GM19438 (cell line): ENCODE measurements at regions not wholly inside any gene's neighbourhood (a gene's known extent, or its start where the extent isn't known, plus 50 kb on each side); places are given as distances from the start of the nearest gene placed in this dataset.
"Not testable (repeated sequence)": the region's sequence is repeated elsewhere in the genome, so short reads cannot be mapped to it uniquely, and the experiment has no call there.

Experiments used
- ATAC-seq: cut with Tn5 transposase; IDR thresholded peaks from one replicate; pipeline ENCODE4 v1.9.1; 2021; ENCODE audit warnings: low read depth; ENCODE audit not compliant: unreplicated experiment

- peak; percentile 75 for ATAC-seq
Measured at GRCh38 chr15:32536507-32537172, 56.6 kb upstream of the GOLGA8N start.

GRCh38 chr15:32536057-32536493, 57.2 kb upstream of the GOLGA8N start:
- ATAC-seq, result peak; percentile 34

GRCh38 chr15:32535150-32535898, 57.9 kb upstream of the GOLGA8N start:
- not testable (repeated sequence) for ATAC-seq

DNA sequence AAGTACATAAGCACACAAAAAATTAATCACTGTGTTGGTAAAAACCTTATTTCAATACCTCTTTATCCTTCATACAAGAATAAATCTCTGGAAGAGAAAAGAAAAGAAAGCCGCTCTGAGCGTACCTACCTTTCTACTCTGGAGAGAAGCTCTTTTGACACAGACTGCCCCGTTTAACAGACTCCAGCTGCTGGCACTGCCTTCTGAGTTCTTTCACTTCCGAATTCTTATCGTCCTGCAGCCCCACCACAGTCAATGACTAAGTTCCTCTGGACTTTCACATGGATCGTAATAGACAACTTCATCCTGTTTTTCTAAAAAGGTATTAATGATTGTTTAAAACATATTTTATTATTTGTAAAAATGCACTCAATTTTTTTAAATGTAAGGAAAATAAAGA, 67.5 kb upstream of the GOLGA8O start:
- not testable (repeated sequence) for ATAC-seq

DNA sequence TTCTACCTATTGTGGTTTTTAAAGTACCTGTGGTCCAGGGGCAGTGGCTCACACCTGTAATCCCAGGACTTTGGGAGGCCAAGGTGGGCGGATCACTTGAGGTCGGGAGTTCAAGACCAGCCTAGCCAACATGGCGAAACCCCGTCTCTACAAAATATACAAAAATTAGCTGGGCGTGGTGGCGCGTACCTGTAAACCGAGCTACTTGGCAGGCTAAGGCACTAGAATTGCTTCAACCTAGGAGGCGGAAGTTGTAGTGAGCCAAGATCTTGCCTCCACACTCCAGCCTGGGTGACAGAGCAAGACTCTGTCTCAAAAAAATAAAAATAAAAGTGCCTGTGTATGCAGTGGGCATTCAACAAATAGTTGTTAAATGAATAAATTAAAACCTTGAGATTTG, 67.0 kb upstream of the GOLGA8O start:
- ATAC-seq, result not testable (repeated sequence)

- not testable (repeated sequence) for ATAC-seq
Measured at GRCh38 chr15:32518976-32519375, 63.5 kb upstream of the GOLGA8O start.

- ATAC-seq, result not testable (repeated sequence)
Measured at GRCh38 chr15:32518013-32518412, 62.6 kb upstream of the GOLGA8O start.

DNA sequence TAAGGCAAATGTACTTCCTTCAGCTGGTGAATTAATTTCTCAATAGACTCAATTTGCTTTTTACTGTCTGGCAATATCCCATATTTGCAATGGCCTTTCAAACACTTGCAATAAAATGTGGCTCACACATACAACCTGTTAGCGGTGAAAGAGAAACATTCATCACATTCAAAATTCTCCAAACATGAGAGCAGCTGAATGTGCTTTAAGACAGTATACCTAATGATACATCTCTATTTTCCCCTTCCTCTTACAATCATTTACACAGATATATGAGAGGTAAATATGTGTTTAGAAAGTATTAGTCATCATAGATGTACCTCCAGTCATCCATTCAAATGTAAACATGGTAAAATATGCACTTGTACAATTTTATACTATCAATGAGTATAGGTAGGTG, 61.5 kb upstream of the GOLGA8O start:
- not testable (repeated sequence) for ATAC-seq

GRCh38 chr15:32513378-32513777, 57.9 kb upstream of the GOLGA8O start:
- ATAC-seq, result not testable (repeated sequence)

DNA sequence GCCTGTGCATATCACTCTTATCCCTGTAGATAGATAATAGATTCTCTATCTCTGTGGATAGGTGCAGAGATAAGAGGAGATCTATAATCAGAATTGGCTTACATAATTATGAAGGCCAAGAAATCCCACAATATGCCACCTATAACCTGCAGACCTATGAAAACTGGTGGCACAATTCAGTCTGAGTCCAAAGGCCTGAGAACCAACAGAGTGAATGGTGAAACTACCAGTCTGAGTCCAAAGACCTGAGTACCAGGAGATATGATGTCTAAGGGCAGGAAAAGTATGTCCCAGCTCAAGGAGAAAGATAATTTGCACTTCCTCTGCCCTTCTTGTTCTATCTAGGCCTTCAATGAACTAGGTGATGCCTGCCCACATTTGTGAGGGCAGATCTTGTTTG, 54.6 kb upstream of the GOLGA8O start:
- not testable (repeated sequence) for ATAC-seq

DNA sequence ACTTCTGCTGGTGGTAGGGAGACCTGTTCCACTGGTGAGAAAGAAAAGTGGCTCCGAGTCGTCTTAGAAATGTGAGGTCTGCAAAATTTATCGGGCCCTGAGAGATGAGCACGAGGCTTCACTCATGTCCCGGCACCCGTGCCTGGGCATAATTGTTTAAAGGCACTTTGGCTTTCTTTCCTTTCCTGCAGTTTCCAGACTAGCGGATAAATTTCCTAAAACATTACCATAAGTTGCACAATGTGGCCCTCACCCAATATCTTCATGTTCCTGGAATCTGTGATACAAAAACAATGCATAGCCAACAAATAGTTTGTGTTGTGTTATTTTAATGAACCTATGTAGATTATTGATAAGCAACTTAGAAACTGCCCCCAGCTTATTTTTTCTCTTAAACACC, 52.6 kb upstream of the GOLGA8O start:
- not testable (repeated sequence) for ATAC-seq

- not testable (repeated sequence) for ATAC-seq
Measured at GRCh38 chr15:32506787-32507186, 51.4 kb upstream of the GOLGA8O start.

DNA sequence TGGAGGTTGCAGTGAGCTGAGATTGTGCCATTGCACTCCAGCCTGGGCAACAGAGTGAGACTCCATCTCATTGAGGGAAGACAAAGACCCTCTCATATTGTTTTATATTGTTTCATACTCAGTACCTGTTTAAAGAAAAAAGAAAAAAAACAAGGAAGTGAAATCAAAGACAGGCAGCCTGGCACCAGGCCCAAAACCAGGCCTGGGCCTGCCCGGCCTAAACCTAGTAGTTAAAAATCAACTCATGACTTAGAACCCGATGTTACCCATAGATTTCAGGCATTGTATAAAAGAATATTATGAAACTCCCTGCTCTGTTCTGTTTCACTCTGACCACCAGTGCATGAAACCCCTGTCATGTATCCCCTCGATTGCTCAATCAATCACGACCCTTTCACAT, 50.2 kb upstream of the GOLGA8O start:
- ATAC-seq, result not testable (repeated sequence)
